ENCODE measurements at regions not wholly inside any gene's neighbourhood (a gene's known extent, or its start where the extent isn't known, plus 50 kb on each side); places are given as distances from the start of the nearest gene placed in this dataset.

DNA sequence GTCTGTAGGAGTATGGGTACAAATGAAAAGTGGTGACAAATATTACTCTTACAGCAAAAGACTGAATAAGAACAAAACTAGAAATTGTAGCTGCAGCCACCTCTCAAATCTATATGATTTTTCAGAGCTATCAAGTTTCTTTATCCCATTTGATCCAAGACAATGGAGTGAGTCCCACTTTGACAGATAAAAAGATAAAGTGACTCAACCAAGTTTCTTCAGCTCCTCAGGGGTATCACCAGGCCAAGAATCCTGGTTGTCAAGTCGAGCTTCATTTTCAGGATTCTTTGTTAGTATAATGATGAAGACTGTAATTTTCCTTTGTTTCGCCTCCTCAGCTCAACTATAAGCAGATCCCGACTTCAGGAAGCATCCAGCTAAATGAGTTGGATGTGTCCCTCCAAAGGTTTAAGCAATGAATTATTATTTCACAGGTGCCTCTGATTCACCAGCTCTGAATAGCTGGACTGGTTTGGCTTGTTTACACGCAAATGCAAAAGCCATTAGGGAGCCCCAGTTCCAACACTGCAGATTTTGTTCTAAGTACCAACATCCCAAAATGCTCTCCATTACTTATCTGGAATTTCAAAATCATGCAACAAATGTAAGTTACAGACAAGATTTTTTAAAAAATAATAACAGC lies 238.9 kb downstream of the MAFB start:
- DNase-seq (ENCODE audit: low read depth), result no peak

DNA sequence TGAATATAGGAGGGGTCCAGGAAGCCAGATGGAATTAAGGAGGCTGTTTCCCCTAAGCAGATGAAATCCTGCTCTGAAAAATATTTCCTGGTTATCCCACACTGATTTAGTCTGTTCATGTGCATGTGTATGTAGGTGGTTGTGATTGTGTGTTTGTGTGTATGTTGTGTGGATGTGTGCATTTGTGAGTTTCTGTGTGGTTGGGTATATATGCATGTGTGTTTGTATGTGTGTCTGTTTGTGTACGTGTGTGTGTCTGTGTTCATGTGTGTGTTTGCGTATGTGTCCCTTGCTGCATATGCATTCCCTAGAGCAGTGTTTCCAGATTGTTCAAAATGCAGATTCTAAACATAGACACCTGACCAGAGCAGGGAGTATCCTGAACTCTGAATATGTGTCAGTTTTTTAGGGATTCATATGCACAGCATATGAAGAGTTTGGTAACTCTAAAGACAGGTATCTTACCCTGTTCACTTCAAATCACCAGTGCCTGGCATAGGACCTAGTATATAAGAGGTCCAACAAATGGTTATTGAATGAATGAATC lies 239.8 kb downstream of the MAFB start:
- DNase-seq (ENCODE audit: low read depth), result no peak

DNA sequence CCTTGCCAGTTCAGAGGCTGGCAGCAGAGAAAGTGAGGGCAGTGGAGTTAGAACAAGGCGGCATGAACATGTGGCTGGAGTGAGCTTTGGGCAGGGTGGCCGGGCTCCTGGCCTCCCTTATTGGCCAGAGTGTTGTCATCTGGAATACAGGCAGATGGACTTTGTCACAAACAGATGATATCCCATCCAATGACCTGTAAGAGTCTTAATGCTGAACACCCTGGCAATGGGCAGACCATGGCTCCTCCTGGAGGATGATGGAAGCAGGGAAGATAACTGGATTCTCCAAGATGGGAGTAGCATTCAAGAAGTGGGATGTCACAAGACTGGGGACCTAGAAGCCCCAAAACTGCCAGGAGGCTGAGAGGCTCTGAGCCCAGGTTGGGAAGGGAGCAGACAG lies 242.1 kb downstream of the MAFB start:
- no peak for DNase-seq (ENCODE audit: low read depth)

DNA sequence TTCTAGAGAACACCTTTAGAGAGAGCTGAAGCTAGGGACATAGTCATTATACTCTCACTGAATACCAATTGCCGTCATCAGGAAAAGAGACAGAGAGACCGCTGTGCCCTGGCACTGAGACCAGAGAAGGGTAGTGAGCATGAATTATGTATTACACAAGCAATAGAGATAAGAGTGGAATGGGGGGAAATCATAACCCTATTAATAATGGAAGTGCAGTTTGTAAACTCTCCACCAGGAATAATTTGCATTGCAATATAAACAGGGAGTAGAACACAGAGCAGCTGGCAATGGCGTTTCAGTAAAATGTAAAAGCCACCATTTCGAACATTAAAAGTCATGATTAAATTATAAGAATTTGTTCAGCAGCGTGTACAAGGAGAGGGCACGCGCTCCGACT lies 244.5 kb downstream of the MAFB start:
- no peak for DNase-seq (ENCODE audit: low read depth)

DNA sequence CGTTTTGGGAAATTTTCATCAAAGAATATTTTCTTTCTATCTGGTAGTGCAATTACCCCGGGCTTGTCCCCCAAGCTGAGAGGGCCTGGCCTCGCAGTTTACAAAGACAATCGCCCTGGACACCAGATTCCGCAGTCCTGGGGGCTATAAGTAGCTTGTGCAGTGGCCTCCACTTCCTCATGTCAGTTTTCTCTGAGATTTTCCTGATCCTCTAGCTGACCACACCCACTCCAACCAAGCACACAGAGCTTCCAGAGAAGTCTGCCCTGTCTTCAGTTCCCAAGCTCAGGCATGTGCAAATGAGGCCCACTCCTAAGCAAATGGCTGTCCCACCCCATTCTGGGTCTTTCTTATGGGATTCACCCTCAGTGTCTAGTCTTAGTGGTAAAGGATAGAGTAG lies 245.3 kb downstream of the MAFB start:
- DNase-seq (ENCODE audit: low read depth), result no peak

DNA sequence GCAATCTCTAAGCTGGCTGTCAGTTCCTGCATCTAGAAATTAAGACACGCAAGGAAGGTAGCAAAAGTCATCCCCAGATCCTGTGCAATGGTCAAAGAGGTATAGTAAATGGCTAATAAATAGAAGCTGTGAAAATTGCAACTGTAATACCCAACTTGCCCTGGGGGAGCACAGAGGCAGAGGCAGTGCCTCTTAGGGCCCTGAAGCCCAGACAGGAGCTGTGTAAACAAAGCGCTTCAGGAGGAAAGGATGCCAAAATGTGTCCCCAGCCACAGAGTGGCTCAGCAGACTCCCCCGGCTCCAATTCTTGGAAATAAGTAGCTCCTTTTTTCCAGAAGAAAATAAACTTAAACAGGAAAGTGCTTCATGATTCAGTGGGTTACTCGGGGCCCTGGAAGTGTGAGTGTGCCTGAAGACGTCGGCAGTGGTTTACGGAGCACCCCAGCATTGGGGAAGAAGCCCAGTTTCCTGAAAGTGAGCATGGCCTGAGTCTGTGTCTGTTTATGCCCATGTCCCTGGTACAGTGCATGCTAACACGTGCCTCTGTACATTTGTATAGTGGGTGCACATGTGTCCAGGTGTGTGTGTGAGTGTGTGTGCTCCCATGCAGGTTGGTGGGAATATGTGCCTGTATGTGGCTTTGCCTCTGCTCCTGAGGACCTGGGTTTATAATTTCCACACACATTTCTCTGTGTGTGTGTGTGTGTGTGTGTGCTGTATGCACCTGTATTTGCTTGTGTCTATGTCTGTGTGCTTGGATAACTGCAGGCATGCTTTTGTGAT lies 246.7 kb downstream of the MAFB start:
- no peak for DNase-seq (ENCODE audit: low read depth)

DNA sequence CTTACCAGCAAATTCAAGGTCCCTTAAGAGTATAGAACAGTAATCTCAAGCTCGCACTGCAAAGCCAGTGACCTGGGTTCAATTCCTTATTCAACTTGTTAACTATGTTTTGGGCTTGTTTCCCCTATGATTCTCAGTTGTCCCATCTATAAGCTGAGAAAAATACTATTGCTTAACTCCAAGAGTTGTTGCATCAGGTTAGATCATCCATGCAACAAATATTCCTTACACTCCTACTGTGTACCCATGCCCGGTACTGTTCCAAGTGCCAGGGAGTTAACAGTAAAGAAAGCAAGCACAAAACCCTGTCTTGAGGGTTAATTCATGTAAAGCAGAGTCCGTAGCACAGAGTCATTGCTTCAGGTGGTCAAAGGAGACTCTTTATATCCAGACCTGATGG lies 247.3 kb downstream of the MAFB start:
- DNase-seq (ENCODE audit: low read depth), result no peak

DNA sequence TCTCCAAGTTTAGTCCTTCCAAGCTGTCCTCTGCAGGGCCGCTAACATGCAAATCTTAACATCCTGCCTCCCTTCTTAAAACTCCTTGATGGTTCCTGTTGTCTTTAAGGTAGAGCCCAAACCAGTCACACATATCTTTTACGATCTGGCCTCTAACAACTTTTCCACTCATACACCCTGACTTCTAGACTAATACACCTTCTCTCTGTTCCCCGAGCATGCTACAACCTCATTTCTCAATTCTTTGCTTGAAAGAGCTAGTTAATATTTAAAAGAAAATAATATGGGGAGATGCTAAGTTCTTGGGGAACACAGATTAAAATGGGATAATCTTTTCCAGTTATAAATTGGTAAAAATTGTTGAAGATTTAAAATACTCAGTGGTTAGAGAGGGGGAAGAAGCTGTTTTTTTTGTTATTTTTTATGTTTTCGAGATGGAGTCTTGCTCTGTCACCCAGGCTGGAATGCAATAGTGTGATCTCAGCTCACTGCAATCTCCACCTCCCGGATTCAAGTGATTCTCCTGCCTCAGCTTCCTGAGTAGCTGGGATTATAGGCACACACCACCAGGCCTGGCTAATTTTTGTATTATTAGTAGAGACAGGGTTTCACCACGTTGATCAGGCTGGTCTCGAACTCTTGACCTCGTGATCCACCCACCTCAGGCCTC lies 250.7 kb downstream of the MAFB start:
- DNase-seq (ENCODE audit: low read depth), result no peak

DNA sequence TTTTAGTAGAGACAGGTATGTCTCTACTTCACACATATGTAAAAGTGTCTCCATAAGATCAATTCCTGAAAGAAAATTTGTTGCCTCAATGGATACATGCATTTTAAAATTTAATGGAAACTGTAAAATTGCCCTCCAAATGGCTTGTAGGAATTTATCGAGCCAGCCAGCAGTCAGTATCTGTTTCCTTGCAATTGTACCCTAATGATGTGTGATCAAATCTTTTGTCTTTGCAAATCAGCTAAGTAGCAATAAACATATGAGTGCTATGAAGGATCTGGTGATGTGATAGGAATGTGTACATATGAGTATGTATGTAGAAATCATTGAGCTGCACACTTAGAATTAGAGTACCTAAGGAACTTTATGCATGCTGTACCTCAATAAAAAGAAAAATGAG lies 253.0 kb downstream of the MAFB start:
- DNase-seq (ENCODE audit: low read depth), result no peak

DNA sequence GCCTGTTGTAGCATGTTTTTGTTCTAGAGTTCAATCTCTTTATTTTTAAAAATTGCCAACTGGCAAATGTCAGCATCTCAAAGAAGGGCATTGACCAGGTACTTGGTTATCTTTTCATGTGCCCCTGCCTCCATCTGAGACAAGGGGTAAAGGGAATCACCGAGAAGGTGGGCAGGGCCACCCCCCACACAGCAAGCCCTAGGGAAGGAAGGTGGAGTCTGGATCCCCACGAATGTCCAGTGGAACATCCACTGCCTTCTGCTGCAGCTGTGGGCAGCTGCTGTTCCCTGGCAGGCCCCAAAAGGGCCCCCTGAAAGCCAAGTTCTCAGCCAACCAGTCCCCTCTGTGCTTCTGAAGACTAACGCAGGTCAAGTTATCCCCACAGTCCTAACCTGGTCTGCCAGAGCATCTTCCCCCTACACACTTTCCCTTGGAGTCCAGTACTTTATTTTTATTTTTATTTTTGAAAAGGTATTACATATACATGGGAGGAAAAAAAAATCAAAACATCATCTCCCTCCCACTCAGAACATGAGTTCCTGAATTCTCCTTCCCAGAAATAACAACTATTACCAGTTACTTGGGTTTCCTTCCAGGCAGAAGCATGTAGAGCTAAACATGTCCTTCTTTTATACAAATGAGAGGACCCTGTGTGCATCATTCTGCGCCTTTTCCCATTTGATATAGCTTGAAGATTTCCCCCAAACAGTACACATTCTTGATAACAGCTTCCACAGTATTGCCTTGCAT lies 253.7 kb downstream of the MAFB start:
- no peak for DNase-seq (ENCODE audit: low read depth)

DNA sequence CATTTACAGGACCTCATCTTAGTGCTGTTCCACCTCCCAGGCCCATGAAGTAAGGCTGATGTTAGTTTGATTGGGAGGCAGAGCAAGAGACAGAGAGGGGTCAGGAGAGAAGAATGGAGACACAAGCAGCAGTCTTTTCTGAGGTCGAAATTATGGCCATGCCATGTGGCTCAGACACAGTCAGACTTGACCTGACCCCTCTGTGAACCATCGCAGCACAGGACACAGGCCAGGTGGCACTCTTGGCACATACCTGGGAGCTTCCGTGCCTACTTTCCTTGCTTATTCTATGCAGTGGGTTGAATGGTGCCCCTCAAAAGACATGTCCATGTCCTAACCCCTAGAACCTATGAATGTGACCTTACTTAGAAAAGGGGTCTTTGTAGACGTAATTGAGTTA lies 254.9 kb downstream of the MAFB start:
- no peak for DNase-seq (ENCODE audit: low read depth)

DNA sequence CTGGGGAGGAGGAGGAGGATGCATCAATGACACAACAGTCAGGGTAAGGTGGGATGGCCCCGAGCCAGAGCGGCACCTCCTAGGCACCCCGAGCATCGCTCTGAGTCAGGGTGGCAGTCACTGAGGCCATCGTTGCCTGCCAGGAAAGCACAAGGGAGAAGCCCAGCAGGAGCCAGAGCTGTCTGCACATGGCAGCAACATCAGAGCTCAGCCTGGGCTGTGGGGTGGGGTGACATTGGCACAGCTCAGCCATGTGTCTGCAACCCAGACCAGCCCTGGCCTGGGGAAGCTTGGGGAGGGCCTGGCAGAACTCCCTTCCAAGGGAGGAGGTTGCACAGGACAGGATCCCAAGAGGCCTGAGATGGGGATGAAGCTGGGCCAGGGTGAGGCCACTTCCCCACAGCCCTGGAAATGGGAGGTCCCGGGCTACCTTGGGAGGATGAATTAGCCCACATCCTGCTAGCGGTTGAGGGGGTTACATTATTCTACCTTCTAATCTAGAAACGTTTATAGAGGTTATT lies 255.6 kb downstream of the MAFB start:
- DNase-seq (ENCODE audit: low read depth), result no peak

DNA sequence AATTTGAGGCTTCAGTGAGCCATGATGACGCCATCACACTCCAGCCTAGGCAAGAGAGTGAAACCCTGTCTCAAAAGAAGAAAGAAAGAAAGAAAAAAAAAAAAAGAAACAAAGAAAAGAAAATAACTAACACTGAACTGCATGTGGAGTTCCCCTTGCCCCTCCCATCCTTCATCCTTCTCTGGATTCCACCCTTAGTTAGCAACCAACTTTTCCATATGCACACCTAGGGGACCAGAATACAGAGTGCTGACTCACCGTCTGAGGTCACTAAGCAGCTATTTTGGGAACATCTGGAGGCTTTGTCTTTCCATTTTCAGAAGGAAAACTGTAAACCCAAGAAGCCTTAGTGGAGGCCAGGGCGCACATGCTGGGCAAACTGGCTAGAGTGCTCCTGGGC lies 257.4 kb downstream of the MAFB start:
- DNase-seq (ENCODE audit: low read depth), result peak; percentile 5

DNA sequence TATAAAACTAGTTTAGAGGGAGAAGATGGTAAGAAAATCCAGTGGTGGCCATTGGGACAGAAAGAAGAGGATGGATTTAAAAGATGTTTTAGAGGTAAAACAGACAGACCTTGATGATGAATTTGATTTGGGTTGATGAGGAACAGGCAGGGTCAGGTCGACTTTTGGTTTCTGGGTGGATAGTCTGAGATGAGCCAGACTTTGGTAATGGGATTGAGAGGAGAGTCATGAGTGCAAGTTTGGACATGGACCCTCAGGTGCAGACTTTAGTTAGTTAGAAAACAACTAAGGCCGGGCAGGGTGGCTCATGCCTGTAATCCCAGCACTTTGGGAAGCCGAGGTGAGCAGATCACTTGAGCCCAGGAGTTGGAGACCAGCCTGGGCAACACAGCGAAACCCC lies 257.9 kb downstream of the MAFB start:
- DNase-seq (ENCODE audit: low read depth), result no peak

DNA sequence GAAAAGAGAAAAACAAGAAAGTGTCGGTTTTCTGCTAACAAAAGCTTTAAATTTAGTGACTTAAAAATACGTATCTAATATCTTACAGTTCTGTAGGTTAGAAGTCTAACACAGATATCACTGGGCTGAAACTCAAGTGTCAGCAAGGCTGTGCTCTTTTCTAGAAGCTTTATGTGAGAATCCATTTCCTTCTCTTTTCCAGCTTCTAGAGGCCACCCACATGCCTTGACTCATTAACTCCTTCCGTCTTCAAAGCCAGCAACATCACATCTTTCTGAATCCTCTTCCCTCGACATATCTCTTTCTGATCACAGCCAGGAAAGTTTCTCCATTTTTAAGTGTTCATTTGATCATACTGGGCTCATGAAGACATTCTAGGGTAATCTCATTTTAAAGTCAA lies 262.0 kb downstream of the MAFB start:
- DNase-seq (ENCODE audit: low read depth), result no peak

DNA sequence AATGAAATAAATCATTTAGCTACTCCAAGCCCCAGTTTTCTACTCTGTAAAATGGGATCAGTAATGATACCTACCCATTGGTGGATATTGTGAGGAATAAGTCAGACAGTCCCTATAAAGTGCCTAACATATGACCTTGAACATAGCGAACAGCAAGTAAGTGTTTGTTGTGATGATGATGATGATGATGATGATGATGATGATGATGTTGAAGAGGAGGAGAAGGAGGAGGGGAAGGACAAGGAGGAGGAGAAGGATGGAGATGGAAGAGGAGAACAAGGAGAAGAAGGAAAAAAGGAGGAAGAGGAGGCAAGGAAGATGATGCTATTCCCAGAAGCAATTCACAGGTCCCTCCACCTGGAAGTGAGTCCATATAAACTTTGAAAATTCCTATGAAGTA lies 264.3 kb downstream of the MAFB start:
- no peak for DNase-seq (ENCODE audit: low read depth)

DNA sequence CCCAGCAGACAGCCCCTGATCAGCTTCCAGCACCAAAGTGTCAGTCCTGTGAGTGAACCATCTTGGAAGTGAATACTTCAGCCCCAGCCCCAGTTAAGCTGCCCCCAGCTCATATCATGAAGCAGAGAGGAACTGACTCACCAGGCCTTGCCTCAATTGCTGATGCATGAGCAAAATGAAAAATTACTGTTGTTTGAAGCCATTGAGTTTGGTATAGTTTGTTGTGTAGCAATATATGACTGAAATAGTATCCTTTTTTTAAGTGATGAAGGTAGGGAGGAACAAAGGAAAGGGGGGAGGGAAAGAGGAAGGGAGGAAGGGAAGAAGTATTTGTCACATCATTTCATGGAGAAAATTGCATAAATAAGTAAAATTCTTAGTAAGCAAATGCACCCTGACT lies 266.4 kb downstream of the MAFB start:
- DNase-seq (ENCODE audit: low read depth), result no peak

DNA sequence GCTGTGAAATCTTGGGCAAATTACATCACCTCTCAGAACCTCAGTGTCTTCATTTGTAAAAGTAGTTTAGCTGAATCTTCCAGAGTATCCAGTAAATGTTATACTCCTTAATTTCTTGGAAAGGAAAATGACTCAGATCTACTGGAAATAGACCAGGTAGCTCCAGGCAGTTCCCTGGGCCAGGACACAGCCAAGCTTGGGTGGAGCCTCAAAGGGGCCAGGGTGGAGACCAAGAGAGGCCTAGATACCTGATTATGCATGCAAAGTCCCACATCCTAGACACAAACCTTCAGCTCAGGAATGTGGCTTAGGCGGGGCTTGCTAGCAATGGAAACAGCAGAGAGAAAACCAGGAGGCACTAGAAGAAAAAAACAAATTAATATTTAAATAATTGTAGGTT lies 272.8 kb downstream of the MAFB start:
- no peak for DNase-seq (ENCODE audit: low read depth)

DNA sequence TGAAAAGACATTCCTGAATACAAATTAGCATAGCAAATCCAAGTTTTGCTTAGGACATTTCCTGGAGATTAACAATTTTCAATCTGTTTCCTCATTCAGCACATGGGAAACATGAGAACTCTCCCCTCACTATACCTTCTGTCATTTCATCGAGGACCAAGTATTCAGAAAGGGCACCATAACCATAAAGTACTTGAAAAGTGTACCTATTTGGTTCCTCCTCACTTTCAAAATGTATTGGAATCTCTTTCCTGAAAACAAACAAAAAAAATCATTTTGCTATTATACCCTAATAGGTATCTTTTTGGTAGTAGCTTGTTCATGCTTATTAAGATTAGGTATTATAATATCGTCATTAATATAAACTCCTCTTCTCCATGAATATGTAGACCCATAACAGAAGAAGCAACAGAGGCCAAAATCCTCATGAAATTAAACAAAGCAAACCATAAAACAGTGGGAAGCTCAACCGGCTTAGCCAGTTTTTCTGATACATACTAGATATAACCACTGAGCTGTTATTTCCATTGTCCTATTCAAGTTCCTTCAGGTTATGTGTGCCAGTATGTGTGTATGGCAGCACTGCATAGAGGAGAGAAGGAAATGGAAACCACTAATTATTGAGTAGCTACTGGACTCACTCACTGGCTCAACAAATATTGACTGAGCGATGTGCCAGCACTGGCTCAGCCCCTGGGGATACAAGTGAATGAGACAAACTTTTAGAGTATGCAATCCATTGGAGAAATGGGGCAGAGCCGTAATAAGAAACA lies 274.0 kb downstream of the MAFB start:
- DNase-seq (ENCODE audit: low read depth), result no peak

DNA sequence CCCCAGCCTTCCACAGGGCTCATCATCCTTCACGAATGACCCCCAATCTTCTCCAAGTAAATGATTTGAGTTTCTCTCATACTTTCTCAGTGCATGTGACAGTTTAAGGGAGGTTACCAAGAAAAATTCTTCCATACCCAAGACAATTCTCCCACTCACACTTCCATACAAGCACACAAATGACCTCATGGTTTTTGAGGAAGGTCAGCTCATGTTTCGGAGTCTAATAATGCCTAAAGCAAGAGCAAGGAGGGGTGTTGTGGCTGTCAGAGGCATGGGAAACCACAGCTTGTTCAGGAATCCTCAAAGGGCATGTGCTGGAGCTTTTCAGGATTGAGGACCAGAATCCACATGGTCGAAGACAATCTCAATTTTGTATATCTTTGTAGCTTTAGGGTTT lies 279.0 kb downstream of the MAFB start:
- DNase-seq (ENCODE audit: low read depth), result no peak

DNA sequence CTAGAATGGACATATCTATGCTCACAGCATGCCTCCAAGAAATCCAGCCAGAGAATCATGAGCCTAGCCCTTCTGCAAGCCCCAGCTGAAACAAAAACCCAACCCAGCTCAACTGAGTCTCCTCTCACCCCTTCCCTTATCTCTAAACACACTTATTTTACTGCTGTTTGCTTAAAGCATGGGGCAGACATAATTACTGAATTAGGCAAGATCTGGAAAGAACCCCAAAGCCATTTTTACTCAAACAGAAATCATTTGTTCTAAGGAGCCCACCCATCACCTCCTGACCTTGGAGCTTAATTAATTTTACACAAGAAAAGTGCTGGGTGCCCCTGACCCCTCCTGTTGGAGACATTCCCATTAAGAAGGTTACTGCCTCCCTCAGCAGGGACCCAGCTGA lies 291.6 kb downstream of the MAFB start:
- DNase-seq (ENCODE audit: low read depth), result no peak

Measured in Daoy (cell line).